ENCODE measurements at regions not wholly inside any gene's neighbourhood (a gene's known extent, or its start where the extent isn't known, plus 50 kb on each side); places are given as distances from the start of the nearest gene placed in this dataset.
"Not testable (repeated sequence)": the region's sequence is repeated elsewhere in the genome, so short reads cannot be mapped to it uniquely, and the experiment has no call there.

DNA sequence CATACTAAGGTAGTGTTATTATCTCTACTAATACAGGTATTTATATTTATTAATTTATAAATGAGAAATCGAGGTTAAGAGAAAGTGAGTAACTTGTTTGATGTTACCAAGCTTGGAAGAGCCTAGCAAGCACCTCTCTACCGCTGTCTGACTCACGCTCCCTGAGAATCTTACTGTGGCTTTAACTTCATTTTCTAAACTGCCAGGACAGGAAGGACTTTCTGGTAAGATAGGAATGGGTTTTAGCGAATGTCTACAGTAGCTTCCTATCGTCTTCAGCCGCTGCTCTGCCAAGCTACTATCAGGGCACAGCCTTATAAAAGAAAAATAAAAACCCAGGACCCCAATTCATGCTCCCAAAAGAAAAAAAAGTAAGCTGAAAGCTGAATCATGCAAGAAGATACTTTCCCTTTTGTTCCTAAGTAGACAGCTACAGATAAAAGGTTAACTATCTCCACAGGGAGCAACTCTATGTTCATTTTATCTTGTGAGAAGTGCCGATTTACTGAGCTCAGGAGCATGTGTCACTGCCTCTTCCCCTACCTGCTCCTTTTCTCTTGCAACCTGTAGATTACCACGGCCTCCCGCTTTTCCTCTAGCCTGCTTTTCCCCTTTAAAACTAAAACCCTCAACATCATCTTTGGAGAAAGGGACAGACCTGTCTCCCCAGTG is 60.2 kb downstream of the THNSL1 start:
- DNase-seq: no peak

DNA sequence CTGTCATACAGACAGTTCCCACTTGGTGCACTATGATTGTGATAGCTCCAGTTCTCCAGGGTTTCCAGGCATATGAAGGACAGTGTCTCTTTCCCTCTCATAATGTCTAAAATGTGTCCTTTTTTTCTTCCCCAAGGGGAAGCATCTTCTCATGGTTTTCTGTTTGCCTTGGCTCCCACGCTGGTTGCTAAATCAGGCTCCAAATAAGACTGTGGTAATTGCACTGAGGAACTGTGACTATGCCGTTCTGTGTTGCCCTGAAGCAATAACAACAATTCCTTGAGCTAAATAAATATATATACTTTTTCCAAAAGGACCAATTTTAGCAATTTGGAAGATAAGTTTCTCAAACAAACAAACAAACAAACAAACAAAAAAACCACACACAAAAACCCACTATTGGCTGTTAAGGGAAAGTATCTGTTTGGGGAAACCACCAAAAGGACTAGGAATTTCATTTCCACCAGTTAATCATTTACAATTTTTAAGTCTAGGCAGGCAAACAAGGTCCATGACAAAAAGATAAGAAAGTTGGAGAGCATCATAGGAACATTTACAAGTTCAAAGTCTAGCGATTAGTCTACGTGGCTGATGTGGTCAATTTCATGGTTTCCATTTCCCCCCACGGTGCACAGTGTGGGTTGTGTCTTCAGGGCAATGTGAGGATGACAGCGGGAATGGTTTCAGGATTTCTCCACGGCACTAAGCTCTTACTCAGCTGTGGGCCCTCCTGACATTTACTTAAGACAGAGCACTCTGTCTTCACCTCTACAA is 62.4 kb downstream of the THNSL1 start:
- DNase-seq: no peak

DNA sequence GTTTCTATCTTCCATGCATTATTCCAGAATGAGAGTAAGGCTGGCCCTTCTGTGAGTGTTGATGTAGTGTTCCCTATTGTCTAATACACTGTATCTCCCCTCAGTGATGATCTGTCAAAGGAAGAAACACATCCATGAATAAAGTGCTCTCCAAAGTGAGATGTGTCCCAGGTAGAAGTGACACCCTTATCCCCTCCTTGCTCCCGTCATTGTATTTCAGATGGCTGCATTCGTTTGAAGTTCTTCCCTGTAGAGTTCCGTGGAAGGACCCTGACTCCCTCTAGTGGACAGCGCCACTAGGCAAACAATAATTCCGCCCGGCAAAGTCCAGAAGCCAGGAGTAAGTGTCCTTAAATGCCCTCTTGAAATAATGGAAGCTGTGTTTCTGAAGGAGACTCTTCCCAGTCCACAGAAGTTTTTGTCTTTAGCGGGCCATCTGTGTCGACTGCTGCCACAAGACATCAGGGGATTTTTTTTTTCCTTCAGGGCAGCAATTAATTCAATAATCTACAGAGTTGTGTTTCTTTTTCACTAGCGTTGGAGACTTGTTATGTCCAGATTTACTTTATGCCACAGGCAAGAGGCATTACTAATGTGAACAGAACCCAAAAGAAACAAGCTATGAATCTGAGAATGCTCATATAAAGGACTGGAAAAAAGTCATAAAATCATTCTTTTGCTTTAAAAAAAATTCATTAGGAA is 64.6 kb downstream of the THNSL1 start:
- DNase-seq: peak; percentile 63

DNA sequence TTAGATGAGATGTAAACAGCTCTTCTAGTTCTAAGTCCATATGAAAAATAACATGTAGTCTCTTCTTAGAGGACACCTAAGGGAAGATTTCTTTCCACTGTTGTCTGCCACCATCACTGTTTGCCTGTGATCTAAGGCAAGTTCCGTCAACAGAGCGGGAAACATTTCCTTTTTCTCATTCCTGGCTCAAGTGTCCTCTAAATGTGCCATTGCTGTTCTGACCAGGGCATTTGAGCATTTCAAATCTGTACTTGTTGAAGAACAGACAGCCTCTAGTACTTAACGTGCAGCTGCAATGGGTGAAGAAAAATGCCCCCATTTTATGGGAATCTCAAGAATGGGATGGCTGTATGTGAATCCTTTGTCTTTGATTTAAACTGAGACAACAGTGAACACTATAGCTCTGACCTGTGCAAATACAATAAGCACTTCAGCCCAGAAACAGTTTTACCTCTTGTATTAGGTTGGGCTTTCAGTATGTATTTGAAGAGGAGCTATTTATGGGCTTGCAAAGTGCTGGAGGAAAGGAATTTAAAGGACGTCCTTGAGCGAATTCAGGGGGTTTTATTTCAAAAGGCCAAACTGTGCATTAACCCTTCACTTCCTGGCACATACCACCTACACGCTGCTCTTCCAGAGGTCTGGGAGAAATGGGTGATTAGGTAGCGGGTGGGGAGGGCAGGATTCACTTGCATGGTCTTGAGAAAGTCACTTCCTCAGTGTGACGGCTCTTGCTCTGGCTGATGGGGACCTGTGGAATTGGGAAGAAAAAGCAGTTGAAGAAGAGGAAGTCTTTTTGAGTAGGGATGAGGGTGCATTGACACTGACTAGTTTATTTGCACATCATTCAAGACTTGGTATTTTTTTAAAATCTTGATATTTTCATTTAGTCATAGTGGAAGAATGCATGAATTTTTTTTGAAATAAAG is 66.1 kb downstream of the THNSL1 start:
- peak; percentile 11 for DNase-seq

DNA sequence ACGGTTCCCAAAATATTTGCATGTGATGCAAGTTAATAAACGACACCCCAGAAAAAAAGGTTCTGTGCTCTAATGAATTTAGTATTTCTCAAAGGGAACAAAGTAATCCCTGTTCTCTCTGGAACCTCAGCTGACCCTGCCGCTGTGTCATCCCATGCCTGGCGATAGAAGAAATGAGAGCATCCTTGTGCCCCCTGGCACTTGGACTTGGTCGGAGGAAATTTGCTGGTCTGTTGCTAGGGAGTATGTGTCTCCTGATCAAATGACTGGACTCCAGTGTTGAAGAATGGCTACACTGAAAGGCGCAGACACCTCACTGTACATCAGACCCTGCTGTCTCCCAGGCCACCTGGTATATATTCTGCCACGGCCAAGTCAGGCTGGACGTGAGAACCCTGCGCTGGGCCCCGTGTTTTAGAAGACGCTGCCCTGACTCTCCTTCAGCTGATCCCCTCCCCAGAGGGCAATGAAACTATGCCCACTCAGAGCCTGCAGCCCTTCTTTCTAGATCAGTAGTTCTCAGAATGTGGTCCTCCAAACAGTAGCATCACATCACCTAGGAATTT is 67.2 kb downstream of the THNSL1 start:
- no peak for DNase-seq

DNA sequence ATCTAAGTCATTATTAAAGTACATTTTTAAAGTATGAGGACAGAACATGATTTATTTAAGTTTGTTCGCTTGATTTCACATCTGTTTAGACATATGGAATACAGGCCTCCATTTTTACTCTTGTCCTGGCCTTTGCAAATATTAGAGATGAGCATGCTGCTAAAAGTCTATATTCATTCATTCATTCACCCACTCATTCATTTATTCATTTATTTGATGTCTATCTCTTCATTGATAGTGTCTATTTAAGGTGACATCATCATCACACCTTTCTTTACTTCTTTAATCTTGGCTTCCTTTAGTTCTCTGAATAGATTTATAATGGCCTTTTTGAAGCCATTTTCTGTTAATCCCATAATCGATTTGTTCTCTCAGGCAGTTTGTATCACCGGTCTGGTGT is 68.0 kb downstream of the THNSL1 start:
- no peak for DNase-seq

DNA sequence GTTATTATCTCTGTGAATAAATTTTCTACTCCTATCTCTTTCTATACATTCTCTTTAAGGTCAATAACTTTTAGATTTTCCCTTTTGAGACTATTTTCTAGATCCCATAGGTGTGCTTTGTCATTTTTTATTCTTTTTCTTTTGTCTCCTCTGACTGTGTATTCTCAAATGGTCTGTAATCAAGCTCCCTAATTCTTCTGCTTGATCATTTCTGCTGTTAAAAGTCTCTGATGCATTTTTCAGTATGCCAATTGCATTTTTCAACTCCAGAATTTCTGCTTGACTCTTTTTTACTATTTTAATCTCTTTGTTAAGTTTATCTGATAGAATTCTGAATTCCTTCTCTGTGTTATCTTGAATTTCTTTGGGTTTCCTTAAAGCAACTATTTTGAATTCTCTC is 78.2 kb downstream of the THNSL1 start:
- no peak for DNase-seq

DNA sequence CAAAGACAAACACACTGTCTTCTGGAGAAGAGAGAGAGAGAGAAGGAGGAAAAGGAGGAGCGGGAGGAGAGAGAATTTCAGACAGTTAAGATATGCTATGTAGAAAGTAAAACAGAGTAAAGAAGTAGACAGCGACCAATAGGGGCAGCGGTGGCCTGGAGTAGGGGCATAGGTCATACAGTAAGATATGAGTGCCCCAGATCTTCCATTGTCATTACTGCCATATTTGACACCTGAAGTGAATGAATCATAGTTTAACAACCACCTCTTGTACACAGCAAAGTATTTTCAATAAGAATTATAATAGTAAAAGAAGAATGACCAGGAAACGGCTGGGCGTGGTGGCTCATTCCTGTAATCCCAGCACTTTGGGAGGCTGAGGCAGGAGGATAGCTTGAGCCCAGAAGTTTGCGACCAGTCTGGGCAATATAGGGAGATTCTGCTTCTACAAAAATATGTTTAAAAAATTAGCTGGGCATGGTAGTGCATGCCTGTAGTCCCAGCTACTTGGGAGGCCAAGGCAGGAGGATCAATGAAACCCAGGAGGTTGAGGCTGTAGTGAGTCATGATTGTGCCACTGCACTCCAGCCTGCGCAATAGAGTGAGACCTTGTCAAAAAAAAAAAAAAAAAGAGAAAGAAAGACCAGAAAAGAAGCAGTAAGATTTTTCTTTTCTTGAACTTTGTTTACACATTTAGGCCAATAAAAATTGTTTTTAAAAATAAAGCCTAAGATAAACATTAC is 77.0 kb upstream of the GPR158 start:
- no peak for DNase-seq

DNA sequence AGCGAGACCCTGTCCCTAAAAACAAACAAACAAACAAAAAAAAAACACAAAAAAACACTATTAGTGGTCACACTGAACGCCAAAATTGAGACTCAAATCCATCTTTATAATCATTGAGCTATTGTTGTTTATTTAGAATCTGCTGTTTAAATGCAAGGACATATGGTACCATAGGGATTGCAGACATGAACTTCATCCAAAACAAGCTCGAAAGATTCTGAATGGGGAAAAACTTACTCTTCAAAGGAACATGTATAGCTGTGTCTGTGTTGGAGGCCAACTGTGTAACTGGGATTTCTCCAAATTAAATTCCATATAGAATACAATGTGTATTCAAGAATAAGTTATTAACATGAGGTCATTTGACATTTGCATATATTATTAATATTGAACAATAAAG is 74.7 kb upstream of the GPR158 start:
- no peak for DNase-seq

DNA sequence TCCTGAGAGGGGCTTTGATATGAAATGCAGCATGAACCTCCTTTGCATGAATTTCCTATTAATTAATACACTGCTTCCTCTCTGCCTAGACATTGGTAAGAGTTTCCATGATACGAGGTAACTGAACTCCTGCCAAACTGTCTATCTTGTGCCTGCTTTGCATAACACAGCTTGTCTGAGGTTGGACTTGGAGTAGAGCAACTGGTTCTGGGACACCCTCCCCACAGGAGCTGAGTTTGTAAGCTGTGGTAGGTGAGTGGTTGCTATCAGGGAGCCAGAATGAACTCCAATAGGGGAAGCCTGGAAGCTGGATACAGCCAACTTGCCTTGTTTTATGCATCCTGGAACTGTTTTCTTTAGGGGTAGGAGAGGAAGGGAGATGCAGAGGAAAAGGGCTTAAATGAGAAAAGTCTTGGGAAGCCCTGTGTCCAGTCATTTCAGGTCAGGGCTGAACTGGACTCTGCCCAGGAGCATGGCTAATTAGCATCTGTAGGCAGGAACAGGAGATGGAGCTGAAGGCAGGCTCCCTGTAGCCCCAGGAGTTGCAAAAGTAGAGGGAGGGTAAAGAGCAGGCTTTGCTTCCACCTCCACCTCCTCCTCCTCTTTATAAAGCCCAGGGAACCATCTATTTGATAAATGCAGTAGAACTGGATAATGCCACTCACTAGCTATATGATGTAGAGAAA is 73.2 kb upstream of the GPR158 start:
- no peak for DNase-seq

DNA sequence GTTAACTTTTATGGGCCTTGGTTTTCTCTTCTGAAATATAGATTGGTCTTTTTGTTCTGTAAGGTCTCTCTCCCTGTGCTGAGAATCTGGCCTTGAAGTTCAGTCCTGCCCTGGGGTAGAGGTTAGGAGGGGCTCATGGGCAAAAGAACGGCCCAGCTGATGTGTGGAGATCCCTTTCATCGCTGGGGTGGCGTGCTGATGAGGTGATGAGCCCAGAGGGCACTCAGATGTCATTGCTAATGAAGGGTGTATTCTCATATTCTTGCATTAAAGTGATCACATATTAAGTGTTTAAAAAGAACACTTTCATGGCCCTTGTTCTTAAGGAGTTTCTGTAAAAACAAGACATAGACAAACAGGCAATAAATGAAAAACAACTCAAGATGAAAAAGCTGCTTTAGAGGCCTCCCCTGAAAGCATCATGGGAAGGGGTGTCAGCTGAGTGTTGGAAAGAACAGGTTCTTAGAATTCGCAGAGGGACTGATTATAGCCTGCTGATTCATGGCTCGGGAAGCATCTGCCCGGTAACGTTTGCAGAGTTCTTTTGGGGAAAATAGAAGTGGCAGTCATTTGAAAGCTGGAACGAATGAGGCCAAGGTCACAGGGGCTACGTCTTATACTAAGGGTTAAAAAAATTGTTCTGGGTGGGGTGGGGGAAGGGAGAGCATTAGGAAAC is 72.5 kb upstream of the GPR158 start:
- no peak for DNase-seq

DNA sequence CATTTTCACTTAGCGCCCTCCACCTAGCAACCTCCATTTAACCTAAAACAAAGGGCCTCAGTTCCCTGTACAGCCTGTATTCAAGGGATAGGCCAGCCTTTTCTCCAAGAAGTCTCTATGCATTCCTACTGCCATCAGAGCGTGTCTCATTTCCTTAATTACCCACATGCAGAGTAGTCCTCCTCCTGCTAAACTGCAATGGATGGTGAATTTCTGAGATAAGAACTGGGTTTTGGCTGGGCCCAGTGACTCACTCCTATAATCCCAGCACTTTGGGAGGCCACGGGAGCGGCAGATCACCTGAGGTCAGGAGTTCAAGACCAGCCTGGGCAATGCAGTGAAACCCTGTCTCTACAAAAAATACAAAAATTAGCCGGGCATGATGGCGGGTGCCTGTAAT is 71.1 kb upstream of the GPR158 start:
- DNase-seq: no peak

DNA sequence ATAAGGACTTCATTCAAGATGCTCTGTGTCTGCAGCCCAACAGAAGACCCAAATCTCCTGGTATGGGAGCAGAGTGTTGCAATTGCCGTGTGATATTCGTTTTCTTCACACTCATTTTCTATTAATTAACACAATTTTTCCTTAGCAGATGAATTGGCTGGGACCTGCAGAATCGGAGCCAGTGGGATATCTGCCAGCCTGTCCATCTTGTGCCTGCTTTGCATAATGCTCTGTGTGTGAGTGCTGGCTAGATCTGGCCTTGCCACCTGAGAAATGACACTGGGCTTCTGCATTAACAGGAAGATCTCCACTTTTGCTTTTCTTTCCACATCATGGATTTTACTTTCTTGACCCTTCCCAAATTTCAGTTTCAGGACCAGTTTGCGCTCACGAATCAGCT is 70.4 kb upstream of the GPR158 start:
- no peak for DNase-seq

DNA sequence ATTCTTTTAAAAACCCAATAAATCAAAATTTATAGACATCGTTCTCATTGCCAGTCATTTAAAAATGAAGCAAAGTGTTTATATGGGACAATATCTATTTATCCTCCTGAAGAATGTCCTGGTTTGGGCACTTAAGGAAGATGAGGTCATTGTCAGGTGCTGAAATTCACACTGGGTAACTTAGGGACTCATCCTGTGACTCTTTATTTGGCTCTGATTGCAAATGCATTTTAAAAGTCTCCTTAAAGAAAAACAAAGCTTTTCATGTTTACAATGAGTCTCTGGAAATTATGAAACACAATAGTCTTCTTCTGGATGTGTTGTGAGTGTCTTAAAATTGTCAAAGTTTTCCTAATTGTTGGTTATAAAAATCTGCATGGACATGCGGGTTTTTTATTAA is 69.5 kb upstream of the GPR158 start:
- no peak for DNase-seq

DNA sequence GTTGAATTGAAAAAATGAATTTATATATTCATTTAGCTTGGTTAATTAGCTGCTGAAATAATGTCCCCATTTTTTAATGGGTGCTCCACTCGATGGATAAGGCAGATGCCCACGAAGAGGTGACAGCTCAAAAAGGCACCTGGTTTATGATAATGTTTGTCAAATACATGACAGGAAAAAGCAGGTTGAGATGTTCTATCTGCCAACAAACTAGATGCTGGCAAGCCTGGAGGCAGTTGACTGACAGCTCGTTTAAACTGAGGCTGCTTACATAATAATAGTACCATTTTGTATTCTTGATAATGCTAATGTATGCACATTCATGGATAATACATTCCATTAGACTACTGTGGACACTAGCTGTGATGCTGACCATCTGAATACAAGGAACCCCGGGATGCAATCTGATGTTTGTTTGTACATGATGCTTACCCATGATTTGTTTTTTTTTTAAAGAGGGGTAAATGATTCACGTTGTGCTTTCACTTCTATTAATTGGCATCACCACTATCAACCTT is 69.0 kb upstream of the GPR158 start:
- no peak for DNase-seq

DNA sequence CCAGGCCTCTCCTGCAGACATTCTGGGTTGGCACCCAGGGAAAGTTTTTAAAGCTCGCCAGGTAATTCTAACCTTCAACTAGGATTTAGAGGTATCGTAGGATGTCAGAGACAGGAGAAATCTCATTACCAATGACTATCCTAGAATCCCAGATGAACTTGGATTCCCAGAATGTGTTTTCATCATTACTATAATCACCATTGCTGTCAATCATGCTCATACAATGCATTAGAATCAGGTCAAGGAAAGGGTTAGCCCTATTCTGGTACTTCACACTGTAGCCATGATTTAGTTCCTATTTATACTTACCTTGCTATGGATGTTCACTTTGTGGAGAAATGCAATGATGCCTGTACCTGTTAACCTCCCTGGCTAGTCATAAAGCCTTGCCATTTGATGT is 67.0 kb upstream of the GPR158 start:
- DNase-seq: no peak

DNA sequence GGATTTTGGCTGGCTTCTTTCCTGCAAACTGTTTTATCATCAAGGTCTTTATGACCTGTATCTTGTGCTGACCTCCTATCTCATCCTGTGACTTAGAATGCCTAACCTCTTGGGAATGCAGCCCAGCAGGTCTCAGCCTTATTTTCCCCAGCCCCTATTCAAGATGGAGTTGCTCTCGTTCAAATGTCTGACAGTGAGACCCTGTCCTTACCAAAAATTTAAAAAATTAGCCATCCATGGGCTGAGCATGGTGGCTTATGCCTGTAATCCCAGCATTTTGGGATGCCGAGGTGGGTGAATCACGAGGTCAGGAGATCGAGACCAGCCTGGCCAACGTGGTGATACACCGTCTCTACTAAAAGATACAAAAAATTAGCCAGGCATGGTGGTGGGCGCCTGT is 64.9 kb upstream of the GPR158 start:
- not testable (repeated sequence) for DNase-seq

DNA sequence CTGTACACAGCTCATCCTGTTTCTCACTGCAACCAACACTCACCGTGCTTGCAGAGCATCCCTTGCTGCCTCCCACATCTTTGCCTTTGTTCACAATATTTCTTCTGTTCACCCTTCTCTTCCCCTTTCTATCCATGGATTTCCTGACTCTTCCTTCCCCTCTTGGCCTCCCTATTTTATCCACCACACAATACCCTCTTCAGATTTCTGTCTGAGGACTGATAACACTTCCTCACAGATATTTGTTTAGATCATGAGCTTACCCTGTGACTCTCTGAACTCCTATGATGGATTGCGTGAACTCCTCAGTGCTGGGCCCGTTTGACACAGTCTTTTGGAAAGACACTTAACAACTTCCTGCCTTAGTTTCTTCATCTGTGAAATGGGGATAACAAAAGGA is 62.8 kb upstream of the GPR158 start:
- DNase-seq: no peak

DNA sequence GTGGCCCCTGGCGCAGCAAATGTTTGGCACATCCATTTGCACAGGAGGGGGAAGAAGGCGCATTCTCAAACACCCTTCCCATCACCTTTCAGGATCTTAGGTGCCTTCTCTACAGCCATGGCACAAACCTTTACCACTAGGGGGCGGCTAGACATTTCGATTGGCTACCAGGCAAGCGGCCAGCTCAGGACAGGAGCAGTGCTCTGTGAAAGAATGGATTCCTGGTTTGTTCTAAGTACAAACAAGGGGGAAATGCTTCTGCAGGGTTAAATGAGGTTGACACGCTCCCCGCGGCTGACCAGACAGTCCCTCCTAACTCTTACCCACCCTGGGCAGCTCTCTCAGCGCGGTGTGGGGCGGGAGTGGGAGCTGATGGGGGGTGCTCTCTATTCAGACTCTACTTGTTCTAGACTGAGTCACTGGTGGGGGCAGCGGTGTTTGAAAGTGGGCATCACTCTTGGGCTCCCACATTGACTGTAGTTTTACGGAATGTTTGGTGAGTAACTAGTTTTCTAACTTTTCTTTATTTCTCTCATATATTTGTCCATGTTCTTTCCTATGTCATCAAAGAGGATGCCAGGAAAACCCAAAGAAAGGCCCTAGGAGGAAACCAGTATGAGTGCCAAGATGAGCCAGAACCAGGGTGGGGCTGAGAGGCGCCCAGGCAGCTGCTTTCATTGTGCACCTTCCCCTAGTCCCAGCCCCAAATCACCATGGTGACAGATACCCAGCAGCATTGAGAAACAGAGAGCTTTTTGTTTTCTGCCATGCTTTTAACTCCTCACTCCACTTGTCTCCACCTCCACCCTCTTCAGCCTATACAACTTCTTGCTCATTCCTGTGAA is 61.4 kb upstream of the GPR158 start:
- peak; percentile 55 for DNase-seq

DNA sequence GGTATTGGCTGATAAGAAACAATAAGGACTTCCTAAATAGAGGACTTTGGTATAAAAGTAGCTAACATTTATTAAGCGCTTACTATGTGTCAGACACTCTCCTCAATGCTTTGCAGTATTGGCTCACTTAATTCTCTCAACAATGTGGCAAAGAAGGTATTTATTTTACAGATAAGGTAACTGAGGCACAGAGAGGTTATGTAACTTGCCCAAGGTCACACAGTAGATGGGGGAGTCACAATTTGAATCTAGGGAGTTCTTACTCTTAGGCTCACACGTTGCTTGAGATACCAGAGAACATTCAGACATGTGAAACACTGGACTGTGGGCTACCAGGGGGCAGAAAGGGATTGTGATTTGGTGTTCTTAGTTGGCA is 60.8 kb upstream of the GPR158 start:
- no peak for DNase-seq

Data from NCI-H345 (cell line).